Hypothalamus (tissue), 51 donors: ENCODE measurements at regions not wholly inside any gene's neighbourhood (a gene's known extent, or its start where the extent isn't known, plus 50 kb on each side); places are given as distances from the start of the nearest gene placed in this dataset.
"Not testable (repeated sequence)": the region's sequence is repeated elsewhere in the genome, so short reads cannot be mapped to it uniquely, and the experiment has no call there.

Experiments used
- DNase-seq, 51 donors: peaks; one replicate each; lab custom pipeline; 2025; lab: John Stamatoyannopoulos, UW

DNA sequence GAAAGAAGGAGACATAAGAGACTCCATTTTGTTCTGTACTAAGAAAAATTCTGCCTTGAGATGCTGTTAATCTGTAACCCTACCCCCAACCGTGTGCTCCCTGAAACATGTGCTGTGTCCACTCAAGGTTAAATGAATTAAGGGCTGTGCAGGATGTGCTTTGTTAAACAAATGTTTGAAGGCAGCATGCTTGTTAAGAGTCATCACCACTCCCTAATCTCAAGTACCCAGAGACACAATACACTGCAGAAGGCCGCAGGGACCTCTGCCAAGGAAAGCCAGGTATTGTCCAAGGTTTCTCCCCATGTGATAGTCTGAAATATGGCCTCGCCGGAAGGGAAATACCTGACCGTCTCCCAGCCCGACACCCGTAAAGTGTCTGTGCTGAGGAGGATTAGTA lies 152.4 kb upstream of the NOTCH2NLA start:
- not testable (repeated sequence) for DNase-seq

DNA sequence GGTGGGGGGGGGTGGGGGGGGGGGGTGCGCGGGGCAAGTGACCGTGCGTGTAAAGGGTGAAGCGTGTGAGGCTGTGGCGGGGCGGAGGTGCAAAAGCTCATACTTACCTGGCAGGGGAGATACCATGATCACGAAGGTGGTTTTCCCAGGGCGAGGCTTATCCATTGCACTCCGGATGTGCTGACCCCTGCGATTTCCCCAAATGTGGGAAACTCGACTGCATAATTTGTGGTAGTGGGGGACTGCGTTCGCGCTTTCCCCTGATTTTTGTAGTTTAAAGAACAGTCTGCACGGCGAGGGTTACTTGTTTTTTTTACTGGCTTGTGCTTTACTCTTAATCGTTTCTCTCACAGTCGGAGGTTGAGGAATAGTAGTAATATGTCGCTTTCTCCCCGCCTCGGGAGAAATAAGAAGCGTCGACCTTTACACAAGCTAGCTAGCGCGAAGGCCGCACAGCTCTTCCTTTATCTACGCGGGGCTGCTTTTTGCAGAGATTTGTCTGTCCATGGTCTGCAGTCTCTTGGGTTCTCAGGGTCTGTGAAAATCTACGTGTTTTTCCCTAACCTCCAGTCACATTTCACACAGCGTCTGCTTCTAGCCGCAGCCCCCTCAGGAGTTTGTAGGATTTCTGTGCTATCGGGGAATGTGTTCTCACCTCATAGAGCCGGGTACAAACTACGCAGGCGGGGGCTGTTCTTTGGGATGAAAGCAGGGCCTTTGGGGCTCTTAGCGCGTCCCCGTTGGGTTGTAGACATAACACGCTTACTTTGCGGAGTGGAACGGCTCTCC lies 148.1 kb upstream of the NOTCH2NLA start:
- DNase-seq = peak in 46 of 51 donors; percentile 21 to 87 (median 72)

DNA sequence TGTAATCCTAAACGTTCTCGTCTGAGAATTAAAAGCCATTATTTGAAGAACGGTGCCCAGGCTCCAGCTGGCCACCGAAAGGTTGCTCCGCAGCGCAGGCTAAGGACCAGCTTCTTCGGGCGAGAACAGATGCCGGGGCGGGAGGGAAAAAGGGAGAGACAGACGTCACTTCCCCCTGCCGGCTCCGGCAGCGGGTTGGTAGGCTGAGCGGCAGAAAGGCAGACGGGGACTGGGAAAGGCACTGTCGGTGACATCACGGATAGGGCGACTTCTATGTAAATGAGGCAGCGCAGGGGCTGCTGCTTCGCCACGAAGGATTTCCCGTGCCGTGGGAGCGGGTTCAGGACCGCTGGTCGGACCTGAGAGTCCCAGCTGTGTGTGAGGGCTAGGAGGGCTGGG lies 147.5 kb upstream of the NOTCH2NLA start:
- DNase-seq = peak in 49 of 51 donors; percentile 14 to 95 (median 81)

DNA sequence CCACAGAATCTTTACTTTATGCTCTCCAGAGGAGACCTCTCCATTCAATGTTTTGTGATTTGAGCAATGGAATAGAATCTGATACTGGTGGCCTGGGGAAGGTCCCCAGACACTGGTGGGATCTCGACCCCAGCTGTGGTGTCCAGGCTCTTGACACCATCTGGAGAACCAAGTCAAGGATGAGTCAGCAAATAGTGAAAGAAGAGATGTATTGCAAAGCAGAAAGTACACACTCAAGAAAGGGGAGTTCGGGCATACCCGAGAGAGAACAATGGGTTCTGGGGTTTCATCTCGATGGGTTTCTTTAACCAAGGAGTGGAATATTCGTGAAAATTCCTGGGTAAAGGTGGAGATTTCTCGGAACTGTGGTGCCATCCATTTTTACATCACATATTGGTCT lies 146.3 kb upstream of the NOTCH2NLA start:
- DNase-seq = not testable (repeated sequence)

DNA sequence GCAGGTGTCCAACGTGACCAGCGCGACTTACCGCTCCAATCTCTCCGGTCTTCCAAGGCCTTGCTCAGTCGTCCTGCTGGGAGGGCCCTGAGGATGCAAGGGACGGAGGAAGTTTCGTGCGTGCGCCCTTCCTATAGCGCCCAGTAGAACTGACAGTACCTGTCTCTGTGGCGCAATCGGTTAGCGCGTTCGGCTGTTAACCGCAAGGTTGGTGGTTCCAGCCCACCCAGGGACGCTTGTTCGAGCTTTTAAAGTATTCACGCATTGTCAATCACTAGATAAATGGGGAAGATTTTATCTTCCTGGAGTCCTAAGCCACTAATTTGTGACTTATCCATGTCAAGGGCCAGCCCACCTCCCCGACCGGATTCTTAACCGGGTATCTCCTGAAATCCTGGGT lies 141.1 kb upstream of the NOTCH2NLA start:
- DNase-seq = peak in 31 of 51 donors; percentile 2 to 68 (median 29)

DNA sequence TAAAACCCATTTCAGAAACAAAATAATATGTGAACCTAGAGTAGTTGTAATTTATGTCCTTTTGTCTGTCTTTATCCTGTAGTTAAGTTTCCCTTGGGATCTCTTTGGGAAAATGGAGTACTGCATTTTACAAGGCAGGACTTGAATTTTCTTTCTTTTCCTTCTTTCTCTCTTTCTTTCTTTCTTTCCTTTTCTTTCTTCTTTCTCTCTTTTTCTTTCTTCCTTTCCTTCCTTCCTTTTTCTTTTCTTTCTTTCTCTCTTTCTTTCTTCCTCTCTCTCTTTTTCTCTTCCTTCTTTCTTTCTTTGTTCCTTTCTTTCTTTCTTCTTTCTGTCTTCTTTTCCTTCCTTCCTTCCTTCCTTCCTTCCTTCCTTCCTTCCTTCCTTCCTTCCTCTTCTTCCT lies 126.6 kb upstream of the NOTCH2NLA start:
- DNase-seq = not testable (repeated sequence)

DNA sequence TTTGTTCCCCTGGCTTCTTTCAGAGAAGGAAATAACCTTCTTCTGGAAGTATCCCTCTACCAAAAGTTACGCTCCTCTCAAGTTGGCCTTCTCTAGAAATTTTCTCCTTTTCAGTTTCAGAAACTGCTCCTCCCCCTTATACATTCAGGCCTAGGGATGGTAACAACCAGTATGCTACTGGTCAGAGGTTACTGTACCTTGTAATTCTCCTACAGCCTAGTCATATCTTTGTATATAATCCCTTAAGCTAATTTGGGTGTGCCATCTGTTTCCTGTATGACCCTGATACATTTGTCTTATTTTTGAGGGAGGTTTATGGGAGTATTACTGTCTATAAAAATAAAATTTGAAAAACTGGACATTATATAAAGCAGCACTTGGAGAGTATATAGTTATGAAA lies 98.0 kb upstream of the NOTCH2NLA start:
- DNase-seq = not testable (repeated sequence)

DNA sequence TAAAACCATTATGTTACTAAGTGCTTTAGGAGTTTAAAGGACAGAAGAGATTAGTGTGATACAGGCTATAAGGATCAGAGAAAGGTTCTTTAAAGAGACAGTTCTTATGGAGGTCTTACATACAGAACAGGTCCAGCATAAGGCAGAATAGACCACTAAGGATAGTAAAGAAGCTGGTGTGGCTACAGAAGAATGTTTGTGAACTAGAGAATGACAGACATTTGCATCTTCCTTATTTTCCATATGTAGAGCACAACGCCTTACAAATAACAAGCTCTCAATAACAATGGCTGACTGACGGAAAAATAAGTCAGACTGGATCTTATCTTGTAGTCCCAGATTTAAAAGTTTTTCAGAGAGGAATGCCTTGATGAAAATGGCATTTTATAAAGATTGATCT lies 95.6 kb upstream of the NOTCH2NLA start:
- not testable (repeated sequence) for DNase-seq

DNA sequence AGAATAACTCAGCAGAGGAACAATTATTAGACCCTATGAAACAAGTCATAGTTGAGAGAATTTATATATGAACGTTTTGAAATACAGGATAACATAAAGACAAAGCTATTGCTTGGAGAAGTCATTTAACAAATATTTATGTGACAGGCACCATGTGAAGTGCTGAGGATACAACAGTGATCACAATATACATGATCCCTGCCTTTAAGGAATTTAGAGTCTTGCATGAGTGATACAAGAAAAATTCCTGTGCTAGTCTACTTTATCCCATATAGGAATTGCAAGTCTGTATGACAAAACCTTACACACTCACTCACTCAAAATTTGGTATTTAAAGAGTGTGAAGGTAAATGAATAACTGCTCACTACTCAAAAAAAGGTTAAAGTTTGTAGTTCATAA lies 94.5 kb upstream of the NOTCH2NLA start:
- DNase-seq = not testable (repeated sequence)

DNA sequence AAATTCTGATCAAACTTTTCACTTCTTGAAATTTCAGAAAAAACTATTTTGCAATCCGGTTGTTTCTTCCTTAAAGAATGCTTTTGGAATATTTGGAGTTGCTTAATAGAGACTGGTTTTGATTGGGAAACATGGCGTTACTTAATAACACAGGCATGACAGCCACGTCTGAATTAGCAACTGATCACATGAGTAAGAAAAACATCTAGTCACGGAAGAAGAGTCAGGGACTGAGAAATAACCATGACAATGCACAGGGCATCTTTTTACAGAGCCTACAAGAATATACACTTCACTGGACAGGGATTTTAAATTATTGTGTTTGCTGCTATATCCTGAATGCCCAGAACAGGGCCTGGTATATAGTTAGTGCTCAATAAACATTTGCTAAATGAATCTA lies 94.1 kb upstream of the NOTCH2NLA start:
- not testable (repeated sequence) for DNase-seq

DNA sequence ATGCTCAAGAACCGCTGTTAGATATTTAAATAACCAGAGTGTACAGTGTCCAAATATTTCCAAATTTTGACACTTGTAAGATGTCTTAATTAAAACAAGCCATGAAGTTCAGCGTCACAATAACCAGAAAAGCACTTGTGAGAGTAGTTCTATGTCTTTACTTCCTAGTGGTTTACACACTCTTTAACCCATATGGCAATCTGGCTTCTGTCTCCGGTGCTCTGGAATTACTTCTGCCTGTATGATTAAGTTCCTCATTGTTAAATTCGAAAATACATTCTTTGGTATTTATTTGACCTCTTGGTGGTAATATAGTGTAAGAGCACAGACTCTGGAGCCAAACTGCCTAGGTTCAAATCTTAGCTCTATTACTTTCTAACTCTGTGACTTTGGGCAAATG lies 89.9 kb upstream of the NOTCH2NLA start:
- not testable (repeated sequence) for DNase-seq

DNA sequence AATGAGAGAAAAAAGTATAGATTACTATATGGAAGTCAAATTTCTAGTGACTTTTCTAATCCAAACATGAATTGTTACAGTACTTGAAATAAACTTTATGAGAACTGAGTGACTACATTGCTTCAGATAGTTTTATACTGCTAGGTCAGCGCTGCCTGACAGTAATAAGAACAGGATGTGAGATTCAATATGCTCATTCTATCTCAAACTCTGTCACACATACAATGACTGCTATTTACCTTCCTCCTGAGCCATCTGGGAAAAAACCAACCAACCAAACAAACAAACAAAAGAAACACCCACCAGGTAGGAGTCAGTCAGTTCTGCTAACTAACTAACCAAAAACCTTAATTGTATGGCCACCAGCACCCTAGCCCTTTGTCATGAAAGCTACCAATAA lies 89.0 kb upstream of the NOTCH2NLA start:
- DNase-seq = not testable (repeated sequence)

DNA sequence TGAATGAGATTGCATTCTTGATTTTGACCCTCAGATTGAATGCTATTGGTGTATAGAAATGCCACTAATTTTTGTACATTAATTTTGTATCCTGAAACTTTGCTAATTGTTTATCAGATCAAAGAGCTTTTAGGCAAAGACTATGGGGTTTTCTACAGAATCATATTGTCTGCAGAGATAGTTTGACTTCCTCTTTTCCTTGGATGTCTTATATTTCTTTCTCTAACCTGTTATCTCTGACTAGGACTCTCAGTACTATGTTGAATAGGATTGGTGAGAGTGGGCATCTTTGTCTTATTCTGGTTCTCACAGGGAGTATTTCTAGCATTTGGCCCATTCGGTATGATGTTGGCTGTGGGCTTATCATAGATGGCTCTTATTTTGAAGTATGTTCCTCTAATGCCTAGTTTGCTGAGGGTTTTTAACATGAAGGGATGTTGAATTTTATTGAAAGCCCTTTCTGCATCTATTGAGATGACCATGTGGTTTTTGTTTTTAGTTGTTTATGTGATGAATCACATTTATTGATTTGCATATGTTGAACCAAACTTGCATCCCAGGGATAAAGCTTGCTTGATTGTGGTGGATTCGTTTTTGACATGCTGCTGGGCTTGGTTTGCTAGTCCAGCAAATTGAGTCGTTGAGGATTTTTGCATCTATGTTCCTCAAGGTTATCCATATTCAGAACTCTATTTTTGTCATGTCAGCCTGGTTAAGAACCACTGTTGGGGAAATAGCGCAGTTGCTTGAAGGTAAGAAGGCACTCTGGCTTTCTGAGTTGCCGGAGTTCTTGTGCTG lies 85.8 kb upstream of the NOTCH2NLA start:
- DNase-seq = not testable (repeated sequence)

DNA sequence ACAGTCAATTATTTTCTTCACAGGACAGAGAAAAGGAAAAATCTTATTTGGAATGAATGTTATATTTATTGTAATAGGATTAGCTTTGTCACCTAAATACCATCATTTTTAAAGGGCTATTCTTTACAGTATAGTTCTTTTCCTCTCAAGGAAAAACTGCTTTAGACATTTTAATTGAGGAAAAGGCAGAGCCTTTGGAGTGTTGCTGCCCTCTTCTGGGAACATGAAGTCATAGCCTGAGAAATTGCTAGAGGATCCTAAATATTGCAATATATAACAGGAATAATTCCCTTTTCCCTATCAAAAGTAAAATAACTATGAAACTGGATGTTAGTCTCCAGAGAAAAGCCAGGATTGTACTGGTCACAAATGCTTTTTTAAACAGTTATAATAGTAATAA lies 81.8 kb upstream of the NOTCH2NLA start:
- DNase-seq = not testable (repeated sequence)

DNA sequence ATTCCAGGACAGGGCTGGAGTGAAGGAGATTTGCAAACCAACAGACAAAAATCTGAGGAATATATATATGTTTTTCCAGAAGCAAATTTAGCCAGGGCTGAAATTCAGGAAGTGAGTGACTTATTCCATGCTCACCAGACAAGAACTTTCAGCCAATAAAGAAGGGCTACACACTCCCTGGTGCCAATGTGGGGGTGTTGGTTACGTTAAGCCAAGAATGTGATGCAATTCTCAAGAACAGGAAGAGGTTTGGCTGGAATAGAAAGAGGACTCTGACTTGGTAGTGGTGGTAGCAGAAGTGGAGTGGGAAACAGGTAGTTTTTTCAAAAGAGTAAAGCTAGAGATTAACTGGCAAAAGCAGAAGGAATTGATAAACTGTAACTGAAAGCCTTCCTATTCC lies 80.6 kb upstream of the NOTCH2NLA start:
- not testable (repeated sequence) for DNase-seq

DNA sequence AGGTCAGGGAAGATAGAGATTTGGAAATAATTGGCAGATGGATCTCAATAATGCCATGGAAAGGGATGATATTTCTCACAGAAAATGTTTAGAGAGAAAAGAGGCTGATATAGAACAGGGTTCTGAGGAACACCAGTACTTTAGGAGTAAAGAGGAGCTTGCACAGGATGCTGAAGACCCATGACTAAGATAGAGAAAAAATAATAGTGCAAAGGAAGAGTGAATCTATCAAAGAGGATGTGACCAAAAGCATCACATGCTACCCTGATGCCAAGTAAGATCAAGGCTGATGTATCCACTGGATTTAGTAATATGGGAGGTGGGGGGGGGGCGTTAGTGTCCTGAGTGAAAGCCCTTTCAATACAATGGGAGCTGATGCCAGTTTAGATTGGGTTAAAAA lies 80.1 kb upstream of the NOTCH2NLA start:
- DNase-seq = not testable (repeated sequence)

DNA sequence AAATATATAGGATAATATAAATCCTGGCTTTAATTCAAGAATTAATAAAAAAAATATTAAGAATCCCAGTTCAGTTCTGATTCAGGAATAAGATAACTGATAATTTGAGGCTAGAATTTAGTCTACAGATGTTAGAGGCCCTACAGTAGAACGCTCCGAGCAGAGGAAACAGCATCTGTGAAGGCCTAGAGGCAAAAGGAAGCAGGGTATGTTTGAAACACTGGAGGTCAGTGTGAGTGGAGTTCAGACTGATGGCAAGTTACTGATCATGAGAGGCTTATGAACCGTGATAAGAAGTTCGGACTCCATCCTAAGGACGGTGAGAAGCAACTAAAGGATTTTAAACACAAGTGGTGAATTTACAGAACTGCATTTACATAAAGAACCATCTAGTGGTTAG lies 79.3 kb upstream of the NOTCH2NLA start:
- DNase-seq = not testable (repeated sequence)

DNA sequence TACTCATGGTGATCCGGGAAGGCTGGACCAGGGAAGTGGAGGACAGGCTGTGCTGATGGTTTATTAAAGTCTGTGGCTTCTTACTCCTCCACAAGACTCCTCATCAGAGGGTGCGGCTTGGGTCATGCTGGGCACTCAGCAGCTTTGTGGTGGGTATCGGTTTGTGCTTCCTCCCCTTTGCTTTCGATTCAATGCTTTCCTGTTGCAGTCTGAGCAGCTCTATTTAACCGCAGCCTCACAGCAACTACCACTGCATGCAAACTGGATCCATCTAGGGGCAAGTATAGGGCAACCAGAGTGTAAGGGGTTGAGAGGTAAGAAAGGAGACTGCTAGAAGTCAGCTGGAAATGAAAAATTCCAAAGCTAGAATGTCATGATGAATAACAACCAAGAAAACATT lies 78.8 kb upstream of the NOTCH2NLA start:
- DNase-seq = not testable (repeated sequence)

DNA sequence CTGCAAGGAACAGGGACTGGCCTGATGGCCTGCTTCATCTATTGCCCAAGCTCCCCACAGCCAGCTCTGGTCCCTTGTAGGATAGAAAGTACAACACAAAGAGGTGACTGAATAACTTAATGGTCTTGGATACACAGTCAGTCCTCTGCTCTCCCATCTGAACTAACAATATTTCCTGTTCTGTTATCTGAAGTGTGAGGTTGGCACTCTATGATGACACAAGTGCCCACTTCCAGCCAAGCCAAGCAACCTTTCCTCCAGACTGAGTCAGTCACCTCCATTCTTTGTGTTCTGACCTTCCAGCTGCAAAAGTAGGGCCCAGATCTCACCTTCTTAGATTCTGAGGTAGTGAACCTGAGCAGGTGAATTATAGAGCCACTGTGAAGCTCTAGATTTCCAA lies 77.8 kb upstream of the NOTCH2NLA start:
- DNase-seq = not testable (repeated sequence)

DNA sequence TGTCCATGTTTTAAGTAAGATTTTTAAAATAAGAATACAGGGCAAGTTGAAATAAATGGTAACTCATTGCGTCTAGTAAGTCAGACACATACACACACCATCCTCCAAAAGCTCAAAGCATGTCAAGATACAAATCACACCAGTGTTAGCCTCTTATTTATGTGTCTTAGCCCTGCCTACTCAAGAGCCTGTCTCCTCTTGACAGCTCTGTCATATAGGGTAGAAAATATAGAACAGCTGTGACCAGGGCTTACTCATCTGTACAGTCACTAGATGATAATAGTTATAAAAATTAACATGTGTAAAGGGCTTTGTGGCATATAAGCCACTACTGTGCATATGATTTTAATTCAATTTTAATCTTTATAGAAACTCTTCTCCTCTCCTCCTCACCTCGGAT lies 76.6 kb upstream of the NOTCH2NLA start:
- not testable (repeated sequence) for DNase-seq

DNA sequence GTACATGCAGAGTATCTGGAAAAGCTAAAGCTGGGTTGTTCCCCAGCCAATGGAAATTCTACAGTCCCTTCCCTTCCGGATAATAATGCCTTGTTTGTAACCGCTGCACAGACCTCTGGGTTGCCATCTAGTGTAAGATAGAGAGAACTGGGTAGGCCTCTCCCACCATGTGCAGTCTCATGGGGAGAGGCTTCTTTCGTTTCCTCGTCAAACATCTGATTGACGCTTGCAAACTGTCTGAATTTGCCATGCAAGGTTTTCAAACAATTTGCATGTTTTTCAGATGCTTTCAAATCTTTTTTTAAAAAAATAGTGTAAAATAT lies 69.7 kb upstream of the NOTCH2NLA start:
- DNase-seq = not testable (repeated sequence)
